ENCODE measurements at regions not wholly inside any gene's neighbourhood (a gene's known extent, or its start where the extent isn't known, plus 50 kb on each side); places are given as distances from the start of the nearest gene placed in this dataset.
"Not testable (repeated sequence)": the region's sequence is repeated elsewhere in the genome, so short reads cannot be mapped to it uniquely, and the experiment has no call there.

DNA sequence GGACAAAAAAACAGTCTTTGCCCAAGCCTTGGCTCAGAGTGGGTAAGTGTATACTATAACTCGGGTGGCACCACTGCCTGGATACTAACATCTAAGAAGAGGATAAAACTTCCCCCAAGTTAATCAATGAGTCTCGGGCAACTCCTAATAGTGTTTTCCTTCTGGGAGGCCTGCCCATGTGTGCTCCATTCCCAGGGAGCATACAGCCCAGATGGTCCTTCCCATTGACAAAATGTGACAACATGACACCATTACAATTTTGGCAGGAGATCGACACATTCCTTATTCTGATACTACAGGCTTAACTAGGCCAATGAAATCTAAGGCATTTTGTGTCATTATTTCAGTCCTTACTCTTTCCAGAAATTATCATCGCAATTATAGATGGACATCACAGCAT lies 52.7 kb upstream of the CRIM1 start:
- DNase-seq: no peak

DNA sequence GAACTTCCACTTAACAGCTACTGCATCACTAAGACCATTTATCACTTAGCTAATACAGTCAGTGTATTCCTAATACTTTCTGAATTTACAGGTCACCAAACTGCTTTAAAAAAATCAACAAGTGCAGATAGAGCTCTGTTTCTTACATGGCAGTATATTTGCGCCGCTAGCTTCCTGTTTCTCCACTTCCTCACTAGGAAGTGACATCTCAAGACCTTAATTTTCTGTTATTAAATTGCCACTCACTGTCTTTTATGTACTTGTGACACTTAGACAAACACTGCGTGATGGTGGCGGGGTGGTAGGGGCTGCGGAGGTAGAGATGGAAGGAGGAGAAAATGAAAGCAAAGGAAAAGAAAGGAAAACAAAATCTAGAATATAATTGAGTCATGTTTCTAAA lies 53.7 kb upstream of the CRIM1 start:
- no peak for DNase-seq

DNA sequence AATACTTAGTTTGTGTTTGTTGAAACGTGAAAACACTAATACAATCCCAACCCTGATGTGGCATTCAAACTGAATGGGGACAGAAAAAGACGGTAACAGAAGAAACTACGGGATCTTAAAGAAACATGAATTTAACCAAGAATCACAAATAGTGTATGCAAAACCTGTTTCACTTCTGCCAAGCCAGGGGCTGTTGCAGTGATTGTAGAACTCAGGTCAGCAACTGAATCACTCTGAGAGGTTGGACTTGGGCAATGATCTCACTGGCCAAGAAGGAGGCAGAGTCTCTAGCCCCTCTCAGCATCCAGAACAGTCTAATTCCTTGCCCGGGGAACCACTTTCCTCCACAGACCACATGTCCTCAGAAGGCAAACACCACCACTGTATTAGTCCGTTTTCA lies 54.9 kb upstream of the CRIM1 start:
- no peak for DNase-seq

DNA sequence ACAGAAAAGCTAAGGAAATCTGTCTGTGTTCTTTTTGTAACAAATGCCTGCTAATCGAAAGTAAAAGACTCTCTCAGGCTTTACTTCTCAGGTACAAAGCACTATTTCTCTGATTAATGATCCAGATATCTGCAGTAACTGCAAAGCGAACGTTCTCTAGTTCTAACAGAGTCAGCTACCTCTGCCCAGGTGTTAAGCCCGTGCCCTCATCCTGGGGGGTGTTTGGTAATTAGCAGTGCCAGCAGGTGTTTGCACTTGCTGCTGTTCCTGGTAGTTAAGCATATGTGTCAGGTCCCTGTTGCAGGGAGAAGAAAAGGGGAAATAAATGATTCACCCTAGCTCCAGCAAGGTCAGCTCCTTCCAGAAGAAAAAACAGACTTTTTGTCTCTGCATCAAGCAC lies 58.8 kb upstream of the CRIM1 start:
- DNase-seq: no peak

DNA sequence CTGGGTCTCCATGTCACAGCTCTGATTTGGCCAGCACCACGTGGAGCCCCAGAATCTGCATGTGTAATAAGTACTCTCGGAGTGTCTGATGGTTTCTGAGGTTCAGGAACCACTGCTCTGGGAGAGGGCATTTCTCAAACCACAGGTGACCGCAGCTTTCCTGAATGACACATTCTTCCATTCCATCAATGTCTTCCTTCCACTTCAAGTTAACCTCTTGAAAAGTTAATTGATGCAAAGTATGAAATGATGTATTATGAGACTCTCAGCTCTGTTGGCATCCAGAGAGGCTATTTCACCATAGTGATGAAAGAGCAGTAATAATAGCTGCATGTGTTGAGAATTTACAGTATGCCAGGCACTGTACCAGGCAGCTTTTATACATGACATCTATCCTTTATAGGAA lies 61.3 kb upstream of the CRIM1 start:
- DNase-seq: no peak

DNA sequence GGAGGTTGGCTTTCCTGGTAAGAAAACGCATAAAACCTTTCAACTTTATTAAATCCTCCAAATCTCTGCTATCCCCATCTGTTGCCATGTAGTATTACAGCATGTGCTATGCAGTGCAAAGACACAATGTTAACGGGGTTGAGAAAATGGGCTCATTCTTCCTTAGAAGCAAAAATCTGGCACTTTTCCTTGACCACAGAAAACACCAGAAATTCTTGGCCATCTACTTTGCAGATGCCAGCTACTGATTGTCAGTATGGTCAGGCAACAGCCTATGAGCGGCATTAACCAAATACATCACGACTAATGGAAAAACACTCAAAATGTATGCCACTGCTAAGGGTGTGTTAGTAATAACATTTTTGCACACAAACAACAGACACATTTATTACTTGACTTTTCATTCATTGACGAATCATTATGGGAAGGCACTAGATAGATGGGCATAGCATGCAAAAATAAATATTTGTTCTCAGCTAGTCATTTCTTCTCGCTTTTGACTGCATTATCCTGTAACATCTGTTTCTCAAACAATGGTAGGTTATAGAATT lies 65.2 kb upstream of the CRIM1 start:
- no peak for DNase-seq

DNA sequence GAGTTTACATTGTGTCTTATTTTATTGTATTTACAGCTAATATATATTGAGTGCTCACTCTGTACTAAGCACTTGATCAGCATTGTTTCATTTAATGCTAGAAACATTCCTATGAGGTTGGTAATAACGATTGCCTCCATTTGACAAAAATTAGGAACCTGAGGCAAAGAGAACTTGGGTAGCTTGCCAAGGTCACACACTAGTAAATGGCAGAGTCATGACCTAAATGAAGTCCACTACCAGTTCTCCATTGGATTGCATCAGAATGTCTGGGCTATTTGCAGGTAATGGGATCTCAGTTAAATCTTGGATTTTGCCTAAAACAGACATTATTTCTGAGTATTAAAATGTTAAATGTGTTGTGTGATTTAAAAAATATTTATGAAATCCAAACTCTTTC lies 65.8 kb upstream of the CRIM1 start:
- DNase-seq: no peak

DNA sequence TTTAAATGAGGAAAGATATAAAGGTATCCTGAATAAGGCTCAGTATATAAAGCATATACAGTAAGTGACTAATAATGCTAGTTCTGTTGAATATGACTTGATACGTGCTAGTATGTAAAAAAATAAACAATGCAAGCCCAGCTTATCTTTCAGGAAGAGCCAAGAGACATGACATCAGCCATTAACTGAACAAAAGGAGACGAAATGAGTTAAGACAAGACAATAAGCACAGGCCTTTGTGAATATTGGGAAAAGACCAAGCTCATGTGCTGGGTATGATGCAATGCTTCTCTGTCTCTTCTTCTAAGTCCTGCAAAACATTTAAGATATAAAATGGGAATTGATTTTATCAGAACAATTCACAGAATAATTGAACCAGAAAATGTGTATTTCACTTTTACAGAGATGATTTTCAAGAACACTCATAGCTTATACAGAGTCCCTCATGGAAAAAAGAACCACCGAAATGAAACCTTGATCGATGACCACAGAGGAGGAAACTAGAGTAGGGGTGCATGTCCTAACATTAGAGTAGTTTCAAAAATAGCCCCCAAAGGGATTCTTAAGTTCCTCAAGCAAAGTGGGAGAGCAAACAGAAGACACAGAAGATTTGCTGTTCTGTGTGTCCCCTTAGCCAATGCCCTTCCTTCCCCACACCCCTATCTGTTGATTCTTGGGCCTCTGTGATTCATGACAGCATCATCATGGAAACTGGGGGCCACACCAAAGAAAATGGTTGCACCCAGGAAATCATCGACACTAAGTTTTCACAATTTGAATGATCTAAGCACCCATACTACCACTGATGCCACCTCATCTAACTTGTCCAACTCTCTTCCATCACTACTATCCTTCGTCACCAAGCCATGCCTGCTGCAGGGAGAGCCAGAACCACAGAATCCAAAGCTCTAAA lies 68.0 kb upstream of the CRIM1 start:
- DNase-seq: no peak

DNA sequence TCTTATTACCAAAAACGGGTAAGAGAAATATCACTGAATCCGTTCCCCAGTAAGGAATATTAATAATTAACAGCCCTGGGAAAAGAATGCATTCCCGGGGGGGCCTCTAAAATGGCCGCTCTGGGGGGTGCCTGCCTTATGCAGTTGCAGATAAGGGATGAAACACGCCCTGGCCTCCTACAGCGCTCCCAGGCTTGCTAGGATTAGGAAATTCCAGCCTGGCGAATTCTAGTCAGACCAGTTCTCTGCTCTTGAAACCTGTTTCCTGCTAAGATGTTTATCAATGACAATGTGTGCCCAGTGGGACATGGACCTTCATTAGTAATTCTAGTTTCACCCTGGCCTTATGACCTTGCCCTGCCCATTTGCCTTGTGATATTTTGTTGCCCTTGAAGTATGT lies 76.1 kb upstream of the CRIM1 start:
- DNase-seq: not testable (repeated sequence)

DNA sequence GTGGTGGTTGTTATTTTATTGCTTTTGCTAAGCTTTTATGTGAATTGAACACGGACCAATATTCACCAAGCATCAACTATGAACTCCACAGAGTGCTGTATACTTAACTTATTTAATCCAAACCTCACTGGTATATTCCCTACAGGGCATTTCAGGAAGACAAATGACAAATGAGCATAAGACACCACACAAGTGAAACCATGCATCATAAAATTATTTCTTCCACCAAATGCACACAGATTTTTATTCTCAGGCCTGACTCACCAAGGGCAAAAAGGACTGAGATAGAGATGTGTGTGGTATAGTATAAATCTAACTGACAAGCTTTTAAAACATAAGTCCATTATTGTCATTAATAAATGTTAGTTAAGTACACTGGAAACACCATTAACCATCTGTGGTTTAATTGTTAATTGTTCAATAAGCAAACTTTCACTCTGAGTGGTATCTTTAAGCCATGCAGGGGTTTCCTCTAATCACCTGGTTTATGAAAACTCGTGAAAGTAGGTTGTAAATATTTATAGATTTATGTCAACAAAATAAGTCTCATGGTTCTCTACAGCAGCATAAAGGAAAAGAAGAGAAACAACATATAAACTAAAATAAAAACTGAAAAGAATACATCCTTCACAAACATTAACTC lies 77.6 kb upstream of the CRIM1 start:
- no peak for DNase-seq

DNA sequence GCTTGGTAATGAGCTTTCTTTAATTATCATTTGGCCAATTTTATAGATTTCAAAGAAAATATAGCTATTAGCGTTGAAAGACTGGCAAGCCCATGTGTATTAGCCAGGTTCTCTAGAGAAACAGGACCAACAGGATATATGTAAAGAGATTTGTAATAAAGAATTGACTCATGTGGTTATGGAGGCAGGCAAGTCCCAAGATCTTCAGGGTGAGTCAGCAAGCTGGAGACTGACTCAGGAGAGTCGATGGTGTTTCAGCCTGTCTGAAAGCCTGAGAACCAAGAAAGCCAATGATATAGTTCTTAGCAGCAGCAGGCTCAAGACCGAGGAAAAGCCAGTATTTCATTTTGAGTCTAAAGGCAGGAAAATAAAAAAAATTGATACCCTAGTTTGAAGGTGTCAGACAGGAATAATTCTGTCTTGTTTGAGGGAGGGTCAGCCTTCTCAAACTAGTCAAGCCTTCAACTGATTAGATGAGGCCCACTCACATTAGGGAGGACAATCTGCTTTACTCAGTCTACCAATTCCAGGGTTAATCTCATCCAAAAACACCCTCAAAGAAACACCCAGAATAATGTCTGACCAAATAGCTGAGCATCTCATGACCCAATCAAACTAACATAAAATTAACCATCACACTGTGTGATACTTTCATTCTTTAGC lies 78.3 kb upstream of the CRIM1 start:
- DNase-seq: no peak

DNA sequence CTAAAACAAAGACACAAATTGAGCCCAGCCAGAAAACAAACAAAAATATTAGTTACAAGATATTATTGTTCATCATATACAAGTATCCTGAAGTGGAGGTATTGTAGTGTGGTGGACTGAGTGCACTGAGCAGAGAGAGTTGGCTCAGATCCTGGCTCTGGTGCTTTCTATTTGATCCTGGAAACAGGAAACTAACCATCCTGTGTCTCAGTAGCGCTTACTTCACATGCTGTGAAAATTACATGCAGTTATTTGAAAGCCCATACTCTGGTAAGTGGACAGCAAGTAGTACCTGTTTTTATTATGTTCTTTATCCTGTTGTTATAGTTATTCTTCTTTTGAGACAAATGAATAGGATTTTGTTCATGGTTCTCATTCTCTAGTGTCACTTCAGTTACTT lies 84.3 kb upstream of the CRIM1 start:
- no peak for DNase-seq

DNA sequence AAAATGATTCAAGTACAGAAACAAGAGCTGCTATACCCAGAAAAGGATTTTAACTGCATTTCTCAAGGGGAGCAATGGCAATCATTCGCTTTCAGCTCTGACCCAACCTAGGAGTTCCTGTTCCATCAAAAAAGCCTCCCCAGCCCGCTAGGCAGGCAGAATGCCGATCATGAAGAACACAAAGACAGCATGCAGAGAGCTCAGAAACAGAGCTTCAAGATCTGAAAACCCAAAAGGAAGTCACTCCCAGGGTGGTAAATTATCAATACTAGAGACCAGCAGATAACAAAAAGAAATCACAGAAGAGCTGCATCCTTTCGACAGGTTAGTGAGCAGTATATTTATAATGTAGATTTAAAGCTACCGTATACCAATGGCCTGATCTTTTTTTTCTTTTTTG lies 84.8 kb upstream of the CRIM1 start:
- DNase-seq: no peak

DNA sequence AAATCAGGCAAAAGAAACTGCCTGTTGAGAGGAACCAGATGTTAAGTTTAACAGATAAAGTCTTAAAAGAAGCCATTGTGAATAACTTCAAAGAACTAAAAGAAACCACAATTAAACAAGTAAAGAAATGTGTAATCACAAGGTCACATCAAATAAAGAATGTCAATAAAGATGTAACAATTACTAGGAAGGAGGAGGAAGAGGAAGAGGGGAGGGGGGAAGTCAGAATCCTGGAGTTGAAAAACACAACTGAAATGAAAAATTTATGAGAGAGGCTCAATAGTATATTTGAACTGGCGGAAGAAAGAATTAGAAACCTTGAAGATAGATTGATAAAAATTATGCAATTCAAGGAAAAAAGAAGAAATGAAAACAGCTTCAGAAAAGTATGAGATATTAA lies 88.4 kb upstream of the CRIM1 start:
- DNase-seq: no peak

DNA sequence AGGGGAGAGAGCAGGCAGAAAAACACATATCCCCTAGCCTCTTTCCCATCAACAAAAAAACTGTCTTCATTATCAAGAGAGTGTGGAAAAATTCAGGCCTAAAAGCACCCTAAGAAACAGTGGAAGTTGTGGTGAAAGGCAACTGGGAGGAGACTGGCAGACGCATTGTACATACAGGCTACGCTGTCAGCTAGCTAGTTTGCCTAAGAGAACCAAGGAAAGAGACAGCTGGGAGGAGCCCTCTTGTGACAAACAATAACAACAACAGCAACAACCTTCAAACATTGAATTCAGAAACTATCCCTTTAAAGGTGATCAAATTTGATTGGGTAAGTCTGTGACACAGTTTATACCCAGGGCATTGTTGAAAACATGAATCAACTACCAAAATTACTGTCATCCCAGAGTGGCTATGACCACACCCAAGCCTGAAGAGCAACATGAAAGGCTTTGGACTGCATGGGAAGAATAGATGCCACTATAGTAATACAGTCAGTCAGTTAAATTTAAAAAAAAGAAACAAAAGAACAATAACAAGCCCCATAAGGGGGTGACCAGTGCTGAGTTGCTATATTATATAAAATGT lies 88.9 kb upstream of the CRIM1 start:
- DNase-seq: no peak

DNA sequence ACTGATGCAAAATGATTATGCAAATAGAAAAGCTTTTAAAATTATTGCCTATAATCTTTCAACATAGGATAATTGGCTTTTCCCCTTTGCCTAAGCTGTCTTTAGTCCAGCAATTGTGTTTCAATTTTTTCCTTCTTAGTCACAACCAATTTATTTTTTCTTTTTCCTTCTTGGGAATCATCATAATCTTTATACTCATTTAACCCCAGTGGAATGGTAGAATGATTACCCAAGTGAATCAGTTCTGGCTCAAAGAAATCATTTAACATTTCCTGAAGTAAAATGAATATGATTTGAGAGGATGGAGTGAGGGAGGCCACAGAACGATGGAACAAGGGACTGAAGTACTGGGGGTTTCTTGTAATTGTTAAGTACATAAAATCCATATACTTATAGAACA lies 93.0 kb upstream of the CRIM1 start:
- DNase-seq: no peak

DNA sequence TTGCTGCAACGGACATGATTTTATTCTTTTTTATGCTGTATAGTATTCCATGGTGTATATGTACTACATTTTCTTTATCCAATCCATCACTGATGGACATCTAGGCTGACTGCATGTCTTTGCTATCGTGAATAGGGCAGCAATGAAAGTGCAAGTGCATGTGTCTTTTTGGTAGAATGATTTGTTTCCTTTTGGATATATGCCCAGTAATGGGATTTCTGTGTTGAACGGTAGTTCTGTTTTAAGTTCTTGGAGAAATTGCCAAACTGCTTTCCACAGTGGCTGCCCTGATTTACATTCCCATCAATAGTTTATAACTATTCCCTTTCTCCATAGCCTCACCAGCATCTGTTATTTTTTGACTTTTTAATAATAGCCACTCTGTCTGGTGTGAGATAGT lies 99.7 kb upstream of the CRIM1 start:
- no peak for DNase-seq

DNA sequence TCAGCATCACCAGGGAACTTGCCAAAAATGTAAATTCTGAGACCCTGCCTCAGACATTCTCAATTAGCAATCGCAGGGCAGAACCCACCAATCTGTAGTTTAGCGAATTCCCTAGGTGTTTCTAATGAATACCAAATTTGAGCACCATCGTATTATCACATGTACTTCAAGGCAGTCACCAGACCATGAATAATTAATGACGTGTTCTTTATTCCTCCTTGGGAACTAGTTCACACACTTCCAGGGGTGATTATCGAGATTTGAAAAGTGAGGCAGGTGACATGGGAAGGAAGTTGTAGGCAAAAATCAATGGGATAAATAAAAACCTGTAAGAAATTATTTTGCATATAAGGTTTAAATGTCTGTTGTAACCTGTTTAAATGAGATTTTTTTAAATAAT lies 102.5 kb upstream of the CRIM1 start:
- DNase-seq: no peak

DNA sequence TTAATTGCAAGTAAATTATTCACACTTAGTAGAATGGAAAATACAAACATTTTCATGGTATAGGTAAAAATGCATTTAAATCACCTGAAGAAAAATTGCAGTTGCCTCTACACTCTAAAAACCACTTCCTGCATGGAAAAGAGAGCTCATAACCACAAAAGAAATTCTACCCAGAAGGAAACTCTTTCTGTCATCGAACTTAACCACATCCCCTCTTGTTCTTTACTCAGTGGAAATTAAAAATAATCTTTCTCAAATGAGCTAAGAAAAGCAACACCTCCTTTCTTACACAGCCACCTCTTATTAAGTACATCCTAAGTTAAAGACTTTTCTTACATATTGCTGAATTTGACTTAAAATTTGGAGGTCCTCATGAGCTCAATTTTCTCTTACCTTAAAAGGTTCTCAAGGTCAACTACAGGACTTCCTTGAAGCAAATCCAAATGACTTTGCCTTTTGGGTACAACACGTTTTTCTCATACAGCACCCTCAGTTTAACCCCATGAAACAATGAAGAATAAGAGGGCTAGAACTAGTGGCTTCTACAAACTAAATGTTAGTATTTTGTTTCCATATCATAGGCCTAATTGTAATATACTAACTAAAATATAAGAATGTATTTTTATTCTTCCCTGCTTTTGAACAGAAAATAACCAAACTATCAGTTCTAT lies 109.1 kb upstream of the CRIM1 start:
- DNase-seq: peak; percentile 65

DNA sequence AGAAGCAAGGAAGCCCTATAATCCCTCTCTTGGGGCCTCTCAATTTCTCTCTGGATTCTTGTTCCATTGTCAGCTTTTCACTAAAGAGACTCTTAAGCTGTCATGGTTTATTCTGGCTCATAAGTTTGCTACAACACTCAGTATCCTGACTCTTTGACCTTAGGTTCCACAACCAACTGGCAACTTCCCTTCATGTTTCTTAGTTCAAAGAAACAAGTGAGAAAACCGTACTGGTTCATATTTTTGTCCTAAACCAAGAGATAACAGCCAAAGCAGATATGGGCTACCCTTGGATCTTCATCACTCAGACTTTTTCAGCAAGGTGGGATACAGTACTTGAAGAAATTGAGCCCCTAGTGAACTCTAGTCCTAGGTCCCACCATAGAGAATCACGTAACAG lies 109.9 kb upstream of the CRIM1 start:
- no peak for DNase-seq

DNA sequence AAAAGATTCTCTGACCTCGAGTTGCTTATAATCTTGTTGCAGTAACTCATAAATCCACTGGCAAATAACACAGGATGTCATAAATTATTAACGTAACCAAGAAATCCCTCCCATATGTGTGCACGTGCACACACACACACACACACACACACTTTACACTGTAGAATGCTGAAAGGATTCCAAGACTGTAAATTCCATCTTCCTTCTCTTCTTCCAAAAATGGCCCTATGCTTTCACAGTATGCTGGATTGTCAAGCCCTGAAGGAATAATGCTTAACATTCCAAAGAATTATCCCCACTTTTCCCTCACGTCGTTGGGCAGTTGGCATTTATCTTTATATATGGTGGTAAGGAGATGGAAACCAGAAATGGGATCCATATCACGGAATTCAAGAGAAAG lies 117.5 kb upstream of the CRIM1 start:
- DNase-seq: no peak

DNA sequence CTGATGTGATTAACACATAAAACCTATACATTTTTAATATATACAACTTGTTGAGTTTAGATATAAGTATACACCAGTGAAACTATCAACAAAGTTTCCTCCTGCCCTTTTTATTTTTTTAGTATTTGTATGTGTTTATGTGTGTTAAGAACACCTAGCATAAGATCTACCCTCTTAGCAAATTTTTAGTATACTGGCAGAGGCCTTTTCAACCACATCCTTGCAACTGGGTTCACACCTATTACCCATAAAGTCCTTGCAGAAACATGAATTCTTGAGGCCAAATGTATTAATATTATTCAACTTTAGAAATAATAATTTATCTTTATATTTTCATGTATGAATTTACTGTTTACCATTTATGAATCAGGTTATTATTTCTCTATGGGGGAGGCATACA lies 119.7 kb upstream of the CRIM1 start:
- peak; percentile 31 for DNase-seq

DNA sequence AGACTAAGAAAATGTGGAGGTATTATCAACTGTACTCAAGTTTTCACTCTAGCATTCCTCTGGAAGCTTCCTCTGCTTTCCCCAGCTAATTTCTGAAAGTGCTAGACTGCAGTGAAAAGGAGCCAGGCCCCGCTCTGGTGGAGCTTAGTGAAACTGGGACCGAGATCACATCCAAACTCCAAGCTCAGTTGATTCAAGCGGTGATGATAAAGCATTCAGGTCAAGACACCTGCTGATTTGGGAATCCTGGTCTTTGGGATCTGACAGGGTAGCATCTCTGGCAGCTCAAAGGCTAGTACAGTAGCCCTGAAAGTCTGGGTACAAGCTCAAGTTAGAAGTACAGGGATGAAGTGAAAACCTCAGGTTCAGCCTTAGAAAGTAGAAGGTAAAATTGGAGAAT lies 120.2 kb upstream of the CRIM1 start:
- no peak for DNase-seq

All from CD4-positive, alpha-beta T cell treated with Interleukin-10 for 1 hour (primary cell).